GM12873 (cell line): ENCODE measurements at regions not wholly inside any gene's neighbourhood (a gene's known extent, or its start where the extent isn't known, plus 50 kb on each side); places are given as distances from the start of the nearest gene placed in this dataset.

Source experiments
- CTCF ChIP-seq: IDR thresholded peaks from 2 replicates; pipeline ENCODE4 v1.5.1; 2012; ENCODE audit warnings: low read depth, mild to moderate bottlenecking, moderate library complexity, low read length, control low read depth; ENCODE audit not compliant: insufficient read depth; ENCODE audit errors: missing control alignments

GRCh38 chr9:106757514-106757913 lies 105.5 kb upstream of the ZNF462 start:
- TF ChIP-seq CTCF = no peak

GRCh38 chr9:106758911-106759310 lies 104.1 kb upstream of the ZNF462 start:
- no peak for TF ChIP-seq CTCF

GRCh38 chr9:106761493-106761892 lies 101.5 kb upstream of the ZNF462 start:
- no peak for TF ChIP-seq CTCF

GRCh38 chr9:106766616-106767015 lies 96.3 kb upstream of the ZNF462 start:
- no peak for TF ChIP-seq CTCF

GRCh38 chr9:106769331-106769730 lies 93.6 kb upstream of the ZNF462 start:
- no peak for TF ChIP-seq CTCF

- TF ChIP-seq CTCF = no peak
These were observed 91.4 kb upstream of the ZNF462 start for GRCh38 chr9:106771608-106772007.

GRCh38 chr9:106772523-106773290 lies 90.3 kb upstream of the ZNF462 start:
- TF ChIP-seq CTCF = no peak
